Head of caudate nucleus (tissue), 42 donors: ENCODE measurements at regions not wholly inside any gene's neighbourhood (a gene's known extent, or its start where the extent isn't known, plus 50 kb on each side); places are given as distances from the start of the nearest gene placed in this dataset.
"Not testable (repeated sequence)": the region's sequence is repeated elsewhere in the genome, so short reads cannot be mapped to it uniquely, and the experiment has no call there.

ENCODE experiments used
- DNase-seq, 42 donors: peaks; one replicate each; pipeline versions ENCODE4 v3.0.0 to v3.0.0-alpha.2; 2020 to 2021; ENCODE audit warnings: mixed read lengths in 7 of 42
- intact Hi-C: fragments of 100-400 bp; cut with DNase I; formaldehyde crosslinking; loops from one replicate; pipeline ENCODE4 v1.15.0; 2022

- DNase-seq: no peak
- intact Hi-C loops: no loop called here
Observed at GRCh38 chr6:82767447-82767846, 298.2 kb downstream of the UBE3D start.

GRCh38 chr6:82772851-82773717 lies 292.6 kb downstream of the UBE3D start:
- DNase-seq: no peak
- intact Hi-C loops: no loop called here

GRCh38 chr6:82775361-82775760 lies 290.3 kb downstream of the UBE3D start:
- no peak for DNase-seq
- intact Hi-C loops: no loop called here

DNA sequence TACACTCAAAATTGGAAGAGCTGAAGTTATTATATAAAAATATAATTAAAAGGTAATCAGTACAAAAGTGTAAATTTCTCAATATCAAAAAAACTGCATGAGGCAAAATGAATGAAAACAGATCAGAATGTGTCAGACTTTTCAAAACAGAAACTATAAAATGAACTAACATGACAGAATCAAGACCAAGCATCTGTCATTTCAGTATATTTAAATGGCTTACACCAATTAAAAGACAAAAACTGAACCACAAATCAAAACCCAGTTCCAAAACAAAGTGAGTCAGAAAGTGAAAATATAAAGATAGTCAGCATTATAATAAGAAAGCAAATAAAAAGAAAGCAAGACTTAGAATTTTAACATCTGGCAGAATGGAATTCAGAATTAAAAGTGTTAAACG lies 289.7 kb downstream of the UBE3D start:
- intact Hi-C loops: no loop called here
- no peak for DNase-seq

DNA sequence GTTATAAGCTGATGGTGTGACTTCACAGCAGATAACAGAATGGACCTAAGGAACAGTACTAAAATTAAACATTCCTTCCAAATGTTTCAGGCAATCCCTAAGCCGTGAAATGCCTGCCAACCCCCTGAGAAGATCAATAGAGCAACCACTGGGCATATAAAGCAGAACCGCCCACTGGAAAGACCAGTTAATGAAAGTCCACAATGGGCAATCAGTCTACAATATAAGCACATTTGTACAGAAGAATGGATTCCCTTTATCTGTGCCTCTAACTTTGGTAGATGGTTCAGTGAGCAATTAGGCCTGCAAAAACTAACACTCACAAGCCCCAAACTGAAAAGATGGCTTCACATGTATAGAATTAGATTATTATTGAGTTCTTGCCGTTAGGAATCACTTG lies 286.6 kb downstream of the UBE3D start:
- DNase-seq: no peak
- intact Hi-C loops: no loop called here

- DNase-seq: no peak
- intact Hi-C loops: no loop called here
Observed at GRCh38 chr6:82780334-82780733, 285.3 kb downstream of the UBE3D start.

DNA sequence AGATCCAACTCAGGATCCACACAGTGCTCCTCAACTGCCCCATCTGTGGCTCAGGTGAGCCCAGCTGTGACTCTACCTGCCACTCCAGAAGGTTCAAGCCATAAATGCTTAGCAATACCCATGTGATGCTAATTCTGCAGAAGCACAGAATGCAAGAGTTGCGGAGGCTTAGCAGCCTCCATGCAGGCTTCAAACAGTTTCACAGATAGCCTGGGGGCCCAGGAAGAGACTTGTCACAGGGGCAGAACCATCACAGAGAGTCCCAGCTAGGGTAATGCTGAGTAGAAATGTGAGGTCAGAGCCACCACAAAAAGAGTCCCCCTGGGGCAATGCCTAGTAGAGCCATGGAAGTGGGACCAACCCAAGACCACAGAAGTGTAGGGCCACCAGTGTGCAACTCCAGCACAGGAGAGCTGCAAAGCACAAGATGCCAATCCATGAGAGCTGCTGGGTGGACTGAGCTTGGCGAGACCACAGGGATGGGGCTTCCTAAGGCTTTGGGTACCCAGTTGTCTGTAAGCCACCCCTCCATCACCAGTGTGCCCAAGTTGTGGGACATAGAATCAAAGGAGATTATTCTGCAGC lies 283.9 kb downstream of the UBE3D start:
- DNase-seq: no peak
- intact Hi-C loops: no loop called here

DNA sequence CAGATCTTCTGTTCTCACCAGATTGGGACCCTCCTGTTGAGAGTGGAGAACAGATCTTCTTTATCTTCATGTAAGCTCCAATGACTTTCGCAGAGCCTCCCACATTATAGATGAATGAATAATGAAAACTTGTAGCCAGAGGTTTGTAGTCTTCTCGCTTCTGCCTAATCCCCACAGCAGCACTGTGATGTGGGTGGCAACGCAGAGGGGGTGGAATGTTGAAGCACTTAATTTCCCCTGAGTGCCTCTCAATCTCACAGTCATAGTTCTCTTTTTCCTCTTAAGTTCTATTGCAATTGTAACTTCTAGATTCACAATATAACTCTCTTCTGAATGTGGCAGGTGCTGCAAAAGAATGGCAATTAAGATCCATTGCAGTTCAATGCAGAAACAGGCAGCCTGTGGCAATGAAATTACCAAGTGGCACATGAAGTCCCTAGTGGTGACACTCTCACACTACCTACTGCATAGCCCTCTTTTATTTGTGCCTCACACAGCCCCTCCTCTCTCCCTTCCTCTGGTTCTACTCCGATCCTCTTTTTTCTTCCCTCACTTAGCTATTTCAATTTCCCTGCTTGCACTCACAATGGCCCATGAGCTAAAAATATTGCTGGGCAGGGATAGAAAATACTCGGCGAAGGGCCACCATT lies 281.9 kb downstream of the UBE3D start:
- peak in 41 of 42 donors; percentile 10 to 84 (median 56) for DNase-seq
- intact Hi-C loops: no loop called here

- intact Hi-C loops: no loop called here
- DNase-seq: no peak
Observed at GRCh38 chr6:82785206-82785605, 280.4 kb downstream of the UBE3D start.

GRCh38 chr6:82786248-82786647 lies 279.4 kb downstream of the UBE3D start:
- no peak for DNase-seq
- intact Hi-C loops: no loop called here

GRCh38 chr6:82795940-82796339 lies 269.7 kb downstream of the UBE3D start:
- no peak for DNase-seq
- intact Hi-C loops: no loop called here

DNA sequence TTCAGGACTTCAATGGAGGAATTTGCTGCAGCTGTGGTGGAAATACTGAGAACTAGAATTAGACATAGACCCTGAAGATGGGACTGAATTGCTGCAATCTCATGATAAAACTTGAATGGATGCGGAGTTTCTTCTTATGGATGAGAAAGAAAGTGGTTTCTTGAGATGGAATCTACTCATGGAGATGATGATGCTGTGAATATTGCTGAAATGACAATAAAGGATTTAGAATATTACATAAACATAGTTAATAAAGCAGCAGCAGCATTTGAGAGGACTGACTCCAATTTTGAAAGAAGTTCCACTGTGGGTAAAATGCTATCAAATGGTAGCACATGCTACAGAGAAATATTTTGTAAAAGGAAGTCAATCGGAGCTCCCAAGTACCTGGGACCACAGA lies 264.6 kb downstream of the UBE3D start:
- intact Hi-C loops: no loop called here
- no peak for DNase-seq

DNA sequence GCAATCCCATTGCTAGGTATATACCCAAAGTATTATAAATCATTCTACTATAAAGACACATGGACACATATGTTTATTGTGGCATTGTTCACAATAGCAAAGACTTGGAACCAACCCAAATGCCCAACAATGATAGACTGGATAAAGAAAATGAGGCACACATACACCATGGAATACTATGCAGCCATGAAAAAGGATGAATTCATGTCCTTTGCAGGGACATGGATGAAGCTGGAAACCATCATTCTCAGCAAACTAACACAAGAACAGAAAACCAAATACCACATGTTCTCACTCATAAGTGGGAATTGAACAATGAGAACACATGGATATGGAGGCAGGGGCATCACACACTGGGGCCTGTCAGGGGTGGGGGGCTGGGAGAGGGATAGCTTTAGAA lies 249.4 kb downstream of the UBE3D start:
- intact Hi-C loops: not testable (repeated sequence)

GRCh38 chr6:82818727-82819126 lies 246.9 kb downstream of the UBE3D start:
- intact Hi-C loops: no loop called here
- DNase-seq: no peak

More for the DNA sequence above, 249.4 kb downstream of the UBE3D start:
- not testable (repeated sequence) for DNase-seq

- intact Hi-C loops: no loop called here
- no peak for DNase-seq
Observed at GRCh38 chr6:82823361-82823760, 242.3 kb downstream of the UBE3D start.

GRCh38 chr6:82832811-82833210 lies 232.8 kb downstream of the UBE3D start:
- intact Hi-C loops: no loop called here
- DNase-seq: no peak

- intact Hi-C loops: no loop called here
- no peak for DNase-seq
Observed at GRCh38 chr6:82833481-82833880, 232.2 kb downstream of the UBE3D start.

DNA sequence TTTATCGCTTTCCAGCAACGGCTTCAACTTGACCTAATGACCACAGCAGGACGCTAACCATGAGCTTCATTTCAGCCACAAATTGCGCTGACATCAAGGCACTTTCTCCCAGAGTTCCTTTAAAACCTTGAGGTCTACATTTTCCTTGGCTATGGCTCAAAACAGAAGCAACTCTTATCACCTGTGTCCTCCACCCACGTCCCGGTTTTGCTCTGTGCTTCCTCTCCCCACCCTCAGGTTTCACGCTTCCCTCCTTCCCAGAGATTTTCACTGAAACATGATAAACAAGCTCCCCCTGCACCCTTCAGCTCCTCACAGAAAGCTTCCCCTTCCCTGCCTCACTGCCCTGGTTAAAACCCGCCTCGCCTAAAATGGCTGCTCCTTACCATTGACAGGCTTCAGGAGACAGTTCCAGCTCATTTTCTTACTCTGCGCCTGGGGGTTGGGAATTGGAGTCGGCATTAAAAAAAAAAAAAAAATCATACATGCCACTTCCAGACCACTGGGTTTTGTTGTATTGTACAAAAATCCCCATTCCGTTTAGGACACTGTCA lies 229.5 kb downstream of the UBE3D start:
- intact Hi-C loops: no loop called here
- DNase-seq: no peak

GRCh38 chr6:82840571-82840970 lies 225.1 kb downstream of the UBE3D start:
- intact Hi-C loops: no loop called here
- no peak for DNase-seq

GRCh38 chr6:82841309-82841708 lies 224.3 kb downstream of the UBE3D start:
- no peak for DNase-seq
- intact Hi-C loops: no loop called here
